Neural cell (in vitro differentiated cells): ENCODE measurements at regions not wholly inside any gene's neighbourhood (a gene's known extent, or its start where the extent isn't known, plus 50 kb on each side); places are given as distances from the start of the nearest gene placed in this dataset.

ENCODE experiments used
- EZH2 ChIP-seq: fragments of 200-600, 300-800 bp; shearing (Covaris generic), sonication (generic); IDR thresholded peaks from 2 replicates; pipeline ENCODE4 v1.6.1; 2014; ENCODE audit warnings: antibody characterized with exemption, low read length, borderline replicate concordance, mild to moderate bottlenecking; ENCODE audit not compliant: insufficient read depth, poor library complexity, severe bottlenecking
- MXI1 ChIP-seq: fragments of 450-650 bp; conservative IDR thresholded peaks from 2 replicates; pipeline ENCODE4 v1.6.1; 2014; ENCODE audit warnings: antibody characterized with exemption, mild to moderate bottlenecking; ENCODE audit not compliant: poor library complexity, severe bottlenecking
- TF ChIP-seq, protein P1 (sequence below): fragments of 450-650 bp; IDR thresholded peaks from 2 replicates; pipeline ENCODE4 v1.5.1; 2014; ENCODE audit warnings: antibody characterized with exemption, mild to moderate bottlenecking, moderate library complexity; ENCODE audit not compliant: poor library complexity, severe bottlenecking

DNA sequence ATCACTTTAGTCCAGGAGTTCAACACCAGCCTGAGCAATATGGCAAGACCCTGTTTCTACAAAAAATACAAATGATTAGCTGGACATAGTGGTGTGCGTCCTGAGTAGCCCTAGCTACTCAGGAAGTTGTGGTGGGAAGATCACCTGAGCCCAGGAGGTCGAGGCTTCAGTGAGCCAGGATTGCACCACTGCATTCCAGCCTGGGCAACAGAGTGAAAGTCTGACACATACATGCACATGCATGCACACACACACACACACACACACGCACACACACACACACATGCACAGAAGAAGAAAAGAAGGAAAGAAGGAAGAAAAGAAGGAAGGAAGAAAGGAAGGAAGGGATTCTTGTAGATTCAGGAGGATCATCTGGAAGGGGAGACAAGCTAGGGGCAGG lies 104.4 kb upstream of the USP25 start:
- TF ChIP-seq, protein P1, sequence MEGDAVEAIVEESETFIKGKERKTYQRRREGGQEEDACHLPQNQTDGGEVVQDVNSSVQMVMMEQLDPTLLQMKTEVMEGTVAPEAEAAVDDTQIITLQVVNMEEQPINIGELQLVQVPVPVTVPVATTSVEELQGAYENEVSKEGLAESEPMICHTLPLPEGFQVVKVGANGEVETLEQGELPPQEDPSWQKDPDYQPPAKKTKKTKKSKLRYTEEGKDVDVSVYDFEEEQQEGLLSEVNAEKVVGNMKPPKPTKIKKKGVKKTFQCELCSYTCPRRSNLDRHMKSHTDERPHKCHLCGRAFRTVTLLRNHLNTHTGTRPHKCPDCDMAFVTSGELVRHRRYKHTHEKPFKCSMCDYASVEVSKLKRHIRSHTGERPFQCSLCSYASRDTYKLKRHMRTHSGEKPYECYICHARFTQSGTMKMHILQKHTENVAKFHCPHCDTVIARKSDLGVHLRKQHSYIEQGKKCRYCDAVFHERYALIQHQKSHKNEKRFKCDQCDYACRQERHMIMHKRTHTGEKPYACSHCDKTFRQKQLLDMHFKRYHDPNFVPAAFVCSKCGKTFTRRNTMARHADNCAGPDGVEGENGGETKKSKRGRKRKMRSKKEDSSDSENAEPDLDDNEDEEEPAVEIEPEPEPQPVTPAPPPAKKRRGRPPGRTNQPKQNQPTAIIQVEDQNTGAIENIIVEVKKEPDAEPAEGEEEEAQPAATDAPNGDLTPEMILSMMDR = no peak
- TF ChIP-seq EZH2 (no peak), MXI1 (no peak)
